T-helper 1 cell treated with Interleukin-12 subunit alpha and Interleukin-12 subunit beta and Interleukin-4 antibody, amounts not matched to agents 30 μg/mL and 1 μg/mL, for 36 hours (primary cell): ENCODE measurements at regions not wholly inside any gene's neighbourhood (a gene's known extent, or its start where the extent isn't known, plus 50 kb on each side); places are given as distances from the start of the nearest gene placed in this dataset.
"Not testable (repeated sequence)": the region's sequence is repeated elsewhere in the genome, so short reads cannot be mapped to it uniquely, and the experiment has no call there.

Experiments
- H3K27ac Mint-ChIP-seq: one replicate; pipeline ENCODE4 v1.8.0; 2021; ENCODE audit warnings: mild to moderate bottlenecking, mixed read lengths
- H3K27me3 Mint-ChIP-seq: one replicate; pipeline ENCODE4 v1.8.0; 2021; ENCODE audit warnings: low read depth, mixed read lengths
- H3K36me3 Mint-ChIP-seq: one replicate; pipeline ENCODE4 v1.8.0; 2021; ENCODE audit warnings: low read depth, mixed read lengths
- H3K4me1 Mint-ChIP-seq: one replicate; pipeline ENCODE4 v1.8.0; 2021; ENCODE audit warnings: low read depth, mixed read lengths
- H3K4me3 Mint-ChIP-seq: one replicate; pipeline ENCODE4 v1.8.0; 2021; ENCODE audit warnings: mild to moderate bottlenecking, moderate library complexity, mixed read lengths
- H3K9me3 Mint-ChIP-seq: one replicate; pipeline ENCODE4 v1.8.0; 2021; ENCODE audit warnings: mixed read lengths

DNA sequence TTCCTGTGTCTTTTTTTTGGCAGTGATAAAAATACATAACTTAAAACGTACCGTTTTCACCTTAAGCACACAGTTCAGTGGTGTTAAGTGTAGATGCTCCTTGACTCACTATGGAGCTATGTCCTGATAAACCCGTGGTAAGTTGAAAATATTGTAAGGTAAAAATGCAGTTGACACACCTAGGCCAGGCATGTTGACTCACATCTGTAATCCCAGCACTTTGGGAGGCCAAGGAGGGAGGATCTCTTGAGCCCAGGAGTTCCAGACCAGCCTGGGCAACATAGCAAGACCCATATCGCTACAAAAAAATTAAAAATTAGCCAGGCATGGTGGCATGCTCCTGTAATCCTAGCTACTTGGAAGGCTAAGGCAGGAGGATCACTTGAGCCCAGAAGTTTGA, 73.6 kb upstream of the COG2 start:
- Mint-ChIP-seq H3K36me3 (no peaks in the 10 kb centered on the region), H3K9me3 (no peaks in the 10 kb centered on the region), H3K4me3 (no peak overlapping the region), H3K4me1 (no peaks in the 10 kb centered on the region), H3K27me3 (peaks cover 20% of the 10 kb centered on the region), H3K27ac (no peak overlapping the region)

- Mint-ChIP-seq H3K27ac (no peak overlapping the region), H3K27me3 (peaks cover 25% of the 10 kb centered on the region), H3K4me3 (no peak overlapping the region), H3K9me3 (no peaks in the 10 kb centered on the region), H3K36me3 (no peaks in the 10 kb centered on the region), H3K4me1 (no peaks in the 10 kb centered on the region)
Measured at GRCh38 chr1:230568008-230568407, 74.3 kb upstream of the COG2 start.

GRCh38 chr1:230567221-230567575, 75.1 kb upstream of the COG2 start:
- Mint-ChIP-seq H3K27me3 (peaks cover 25% of the 10 kb centered on the region), H3K36me3 (no peaks in the 10 kb centered on the region), H3K4me1 (no peaks in the 10 kb centered on the region), H3K4me3 (no peak overlapping the region), H3K9me3 (no peaks in the 10 kb centered on the region), H3K27ac (no peak overlapping the region)

DNA sequence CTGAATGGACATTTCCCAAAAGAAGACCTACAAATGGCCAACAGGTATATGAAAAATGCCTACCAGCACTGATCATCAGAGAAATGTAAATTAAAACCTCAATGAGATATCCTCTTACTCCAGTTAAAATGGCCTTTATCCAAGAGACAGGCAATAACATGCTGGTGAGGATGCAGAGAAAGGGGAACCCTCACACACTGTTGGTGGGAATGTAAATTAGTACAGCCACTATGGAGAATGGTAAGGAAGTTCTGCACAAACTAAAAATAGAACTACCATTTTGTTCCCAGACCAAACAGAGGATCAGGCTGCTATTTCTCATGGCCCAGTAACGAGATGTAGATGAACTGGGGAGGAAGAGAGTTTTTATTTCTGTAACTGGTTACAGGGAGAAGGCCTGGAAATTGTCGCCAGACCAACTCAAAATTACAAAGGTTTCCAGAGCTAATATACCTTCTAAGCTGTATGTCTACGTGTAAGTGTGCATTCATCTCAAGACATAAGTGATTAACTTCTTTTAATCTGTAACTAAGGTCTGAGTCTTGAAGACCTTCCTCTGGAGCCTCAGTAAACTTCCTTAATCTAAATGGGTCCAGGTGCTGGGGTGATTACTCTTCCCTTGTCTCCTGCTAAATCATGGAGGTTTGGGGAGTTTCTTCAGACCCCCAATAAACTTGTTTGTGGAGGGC, 75.6 kb upstream of the COG2 start:
- H3K27me3 Mint-ChIP-seq, result peaks cover 21% of the 10 kb centered on the region
- not testable (repeated sequence) for H3K4me3 Mint-ChIP-seq, H3K27ac Mint-ChIP-seq, H3K9me3 Mint-ChIP-seq, H3K36me3 Mint-ChIP-seq, H3K4me1 Mint-ChIP-seq

DNA sequence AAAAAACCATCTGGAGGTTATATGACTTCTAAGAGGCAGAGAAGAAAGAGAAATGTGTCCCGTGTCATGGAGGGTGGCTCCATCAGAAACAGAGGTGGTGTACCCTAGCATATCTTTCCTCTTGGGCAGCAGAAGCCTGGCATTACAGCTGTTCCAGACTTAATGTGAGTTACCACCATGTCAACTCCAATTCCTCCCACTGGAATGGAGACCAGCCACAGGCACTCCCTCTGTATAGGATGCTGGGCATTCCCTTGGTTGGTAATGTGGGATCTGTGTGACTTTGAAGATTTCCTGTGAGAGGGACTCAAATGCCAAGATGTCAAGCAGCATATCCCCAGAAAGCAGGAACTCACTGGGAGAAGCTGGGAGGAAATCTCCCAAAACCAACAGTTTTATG, 77.1 kb upstream of the COG2 start:
- Mint-ChIP-seq H3K36me3 (no peaks in the 10 kb centered on the region), H3K4me1 (no peaks in the 10 kb centered on the region), H3K4me3 (no peak overlapping the region), H3K9me3 (no peaks in the 10 kb centered on the region), H3K27me3 (peaks cover 11% of the 10 kb centered on the region), H3K27ac (no peak overlapping the region)

DNA sequence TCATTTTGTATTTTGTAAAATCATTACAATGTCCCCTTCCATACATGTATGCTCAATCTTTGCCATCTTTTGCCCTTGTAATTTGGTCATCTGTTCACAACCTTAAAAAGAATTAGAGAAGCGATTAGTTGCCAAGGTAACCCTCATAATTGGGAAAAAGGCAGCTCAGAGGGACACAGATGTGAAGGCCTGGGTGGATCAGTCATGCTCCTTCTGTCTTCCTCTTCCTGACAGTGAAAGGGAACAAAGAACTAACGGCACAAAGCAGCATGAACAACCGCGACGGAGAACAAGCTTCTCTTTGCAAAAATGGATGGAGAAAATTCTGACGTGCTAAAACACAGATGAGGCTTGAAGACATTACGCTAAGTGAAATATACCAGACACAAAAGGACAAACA, 78.7 kb upstream of the COG2 start:
- no peaks in the 10 kb centered on the region for H3K9me3 Mint-ChIP-seq
- H3K27me3 Mint-ChIP-seq, result peaks cover 11% of the 10 kb centered on the region
- H3K4me1 Mint-ChIP-seq, result no peaks in the 10 kb centered on the region
- no peak overlapping the region for H3K27ac Mint-ChIP-seq
- no peak overlapping the region for H3K4me3 Mint-ChIP-seq
- H3K36me3 Mint-ChIP-seq, result no peaks in the 10 kb centered on the region

DNA sequence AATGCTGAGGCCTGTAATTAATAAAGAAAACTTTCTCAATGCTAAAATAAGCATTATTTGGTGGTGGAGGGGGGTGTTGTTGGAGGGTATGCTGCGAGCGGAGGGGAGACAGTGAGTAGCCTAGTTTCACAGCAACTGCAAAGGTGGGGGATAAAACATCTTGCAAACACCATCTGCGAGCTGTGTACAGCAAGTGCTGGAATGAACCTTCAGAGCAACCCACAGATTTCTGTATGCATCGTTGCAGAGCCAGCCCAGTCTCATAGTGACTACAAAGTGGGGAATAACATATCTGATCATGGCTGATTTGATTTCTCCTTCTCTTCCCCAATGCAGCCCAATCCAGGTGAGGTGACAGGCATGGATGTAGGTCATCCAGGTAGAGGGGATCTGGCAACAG, 80.7 kb upstream of the COG2 start:
- Mint-ChIP-seq H3K27me3 (peaks cover 11% of the 10 kb centered on the region), H3K9me3 (no peaks in the 10 kb centered on the region), H3K4me3 (no peak overlapping the region)

GRCh38 chr1:230558324-230558723, 84.0 kb upstream of the COG2 start:
- Mint-ChIP-seq H3K27ac (no peak overlapping the region), H3K9me3 (no peaks in the 10 kb centered on the region)

More for the DNA sequence above, 80.7 kb upstream of the COG2 start:
- Mint-ChIP-seq H3K4me1 (peaks cover 2% of the 10 kb centered on the region), H3K27ac (no peak overlapping the region), H3K36me3 (no peaks in the 10 kb centered on the region)

GRCh38 chr1:230556453-230556852, 85.8 kb upstream of the COG2 start:
- Mint-ChIP-seq H3K27me3 (no peaks in the 10 kb centered on the region), H3K36me3 (no peaks in the 10 kb centered on the region), H3K4me1 (peaks cover 9% of the 10 kb centered on the region), H3K27ac (no peak overlapping the region), H3K4me3 (no peak overlapping the region), H3K9me3 (no peaks in the 10 kb centered on the region)

More at GRCh38 chr1:230558324-230558723, 84.0 kb upstream of the COG2 start:
- peaks cover 3% of the 10 kb centered on the region for H3K27me3 Mint-ChIP-seq
- H3K36me3 Mint-ChIP-seq, result no peaks in the 10 kb centered on the region
- peaks cover 9% of the 10 kb centered on the region for H3K4me1 Mint-ChIP-seq
- no peak overlapping the region for H3K4me3 Mint-ChIP-seq

DNA sequence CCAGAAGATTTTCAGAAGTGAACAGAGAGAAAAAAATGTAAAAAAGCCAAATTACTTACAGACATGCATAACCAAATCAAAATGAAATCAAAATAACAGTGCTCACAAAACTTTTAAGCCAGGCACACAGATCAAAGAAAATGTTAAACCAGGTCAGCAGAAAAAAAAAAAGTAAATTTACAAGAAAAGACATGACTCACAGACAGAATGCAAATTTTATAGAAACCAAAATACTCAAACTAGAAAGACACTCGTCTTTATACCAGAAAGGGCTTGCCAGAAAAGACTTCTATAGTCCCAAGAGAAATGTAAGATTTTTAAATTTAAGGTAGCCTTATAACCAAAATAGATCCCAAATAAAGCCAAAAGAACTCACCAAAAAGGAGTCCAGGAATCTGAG, 86.5 kb upstream of the COG2 start:
- no peaks in the 10 kb centered on the region for H3K27me3 Mint-ChIP-seq
- H3K27ac Mint-ChIP-seq, result peak overlapping the region; percentile 42
- H3K36me3 Mint-ChIP-seq, result no peaks in the 10 kb centered on the region
- H3K4me3 Mint-ChIP-seq, result peak overlapping the region; percentile 15
- H3K4me1 Mint-ChIP-seq, result peaks cover 13% of the 10 kb centered on the region
- H3K9me3 Mint-ChIP-seq, result no peaks in the 10 kb centered on the region

DNA sequence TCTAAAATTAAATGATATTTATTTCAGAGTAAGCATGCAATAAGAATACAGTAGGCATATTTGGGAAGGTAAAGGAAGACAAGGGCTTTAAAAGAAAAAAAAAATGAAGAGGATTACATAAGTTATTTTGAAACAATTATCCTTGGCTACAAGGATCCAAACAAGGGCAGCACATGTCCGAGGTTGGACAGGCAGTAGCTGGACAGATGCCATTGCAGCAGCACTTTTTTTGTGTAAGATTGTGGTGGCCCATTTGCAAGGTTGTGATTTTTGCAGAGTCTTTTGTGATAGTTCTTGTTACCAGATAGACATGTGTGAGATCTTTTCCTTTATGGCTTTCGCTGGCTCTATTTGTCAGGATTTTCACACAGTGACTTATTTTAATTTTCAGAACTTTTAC, 89.4 kb upstream of the COG2 start:
- Mint-ChIP-seq H3K27me3 (no peaks in the 10 kb centered on the region), H3K36me3 (no peaks in the 10 kb centered on the region), H3K4me1 (peaks cover 18% of the 10 kb centered on the region), H3K9me3 (no peaks in the 10 kb centered on the region), H3K4me3 (no peak overlapping the region), H3K27ac (no peak overlapping the region)

GRCh38 chr1:230550945-230551344, 91.3 kb upstream of the COG2 start:
- H3K4me1 Mint-ChIP-seq, result peaks cover 12% of the 10 kb centered on the region
- H3K9me3 Mint-ChIP-seq, H3K36me3 Mint-ChIP-seq, H3K4me3 Mint-ChIP-seq, H3K27ac Mint-ChIP-seq, H3K27me3 Mint-ChIP-seq: not testable (repeated sequence)

DNA sequence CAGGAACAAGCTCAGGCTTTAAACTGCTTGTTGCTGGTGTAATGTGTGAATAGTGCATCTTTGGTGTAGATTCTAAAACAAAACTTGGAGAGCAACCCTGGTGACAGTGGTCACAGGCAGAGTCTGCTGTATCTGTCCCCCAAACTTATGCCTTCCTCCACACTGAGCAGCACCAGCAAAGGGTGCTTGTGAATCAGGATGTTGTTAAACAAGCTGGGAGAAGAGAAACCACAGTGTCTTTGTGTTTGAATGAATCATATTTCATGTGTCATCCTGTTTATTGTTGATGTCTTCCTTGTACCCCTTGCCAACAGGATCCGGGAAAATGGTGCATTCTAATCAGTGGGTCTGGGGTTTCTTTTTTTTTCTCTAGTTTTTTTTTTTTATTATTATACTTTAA, 91.9 kb upstream of the COG2 start:
- H3K27ac Mint-ChIP-seq, result peak overlapping the region; percentile 58

DNA sequence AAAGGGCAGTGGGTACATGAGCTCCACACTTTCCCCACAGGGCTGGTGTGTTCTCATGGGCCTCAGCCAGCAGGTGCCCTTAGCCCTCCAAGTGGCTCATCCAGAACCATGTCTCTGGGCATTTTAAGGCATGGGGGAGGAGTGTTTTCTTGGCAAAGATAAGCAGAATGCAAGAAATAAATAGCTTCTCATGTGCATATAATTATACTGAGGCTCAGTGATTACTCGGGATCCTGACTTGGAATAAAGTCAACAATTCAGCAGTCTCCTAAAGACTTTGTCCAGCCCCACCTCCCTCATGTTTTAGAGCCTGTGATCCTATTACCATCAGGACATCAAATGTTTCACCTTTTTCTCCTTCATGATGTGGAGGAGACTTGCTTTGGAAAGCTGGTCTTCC, 92.7 kb upstream of the COG2 start:
- H3K36me3 Mint-ChIP-seq, result no peaks in the 10 kb centered on the region
- no peak overlapping the region for H3K4me3 Mint-ChIP-seq
- no peaks in the 10 kb centered on the region for H3K27me3 Mint-ChIP-seq
- H3K9me3 Mint-ChIP-seq, result no peaks in the 10 kb centered on the region
- peaks cover 8% of the 10 kb centered on the region for H3K4me1 Mint-ChIP-seq
- no peak overlapping the region for H3K27ac Mint-ChIP-seq

More for the DNA sequence above, 91.9 kb upstream of the COG2 start:
- Mint-ChIP-seq H3K4me1 (peaks cover 8% of the 10 kb centered on the region), H3K27me3 (no peaks in the 10 kb centered on the region), H3K9me3 (no peaks in the 10 kb centered on the region), H3K4me3 (no peak overlapping the region), H3K36me3 (no peaks in the 10 kb centered on the region)

GRCh38 chr1:230548997-230549396, 93.3 kb upstream of the COG2 start:
- H3K36me3 Mint-ChIP-seq, result no peaks in the 10 kb centered on the region
- H3K27me3 Mint-ChIP-seq, result no peaks in the 10 kb centered on the region
- no peak overlapping the region for H3K27ac Mint-ChIP-seq
- no peaks in the 10 kb centered on the region for H3K9me3 Mint-ChIP-seq
- H3K4me3 Mint-ChIP-seq, result no peak overlapping the region
- peaks cover 8% of the 10 kb centered on the region for H3K4me1 Mint-ChIP-seq

DNA sequence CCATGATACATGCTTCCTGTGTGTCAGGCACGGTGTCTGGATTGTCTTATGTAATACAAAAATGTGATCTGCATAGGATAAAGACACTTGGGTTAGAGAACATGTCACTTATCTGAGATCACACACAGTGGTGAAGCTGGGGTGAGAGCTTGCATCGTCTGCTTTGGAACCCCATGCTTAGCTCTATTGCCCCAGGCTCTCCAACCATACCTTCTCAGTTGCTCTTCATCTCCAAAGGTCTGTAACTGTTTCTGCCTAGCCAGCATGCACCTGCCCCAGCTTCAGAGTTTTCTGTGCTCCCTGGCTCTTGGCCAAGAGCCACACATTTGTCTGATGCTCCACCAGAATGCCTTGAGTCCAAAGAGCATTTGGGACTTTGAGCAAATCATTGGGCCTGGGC, 93.9 kb upstream of the COG2 start:
- Mint-ChIP-seq H3K4me3 (no peak overlapping the region), H3K27me3 (no peaks in the 10 kb centered on the region), H3K27ac (no peak overlapping the region), H3K9me3 (no peaks in the 10 kb centered on the region), H3K4me1 (peaks cover 8% of the 10 kb centered on the region), H3K36me3 (no peaks in the 10 kb centered on the region)
